GM19452 (cell line): ENCODE measurements at regions not wholly inside any gene's neighbourhood (a gene's known extent, or its start where the extent isn't known, plus 50 kb on each side); places are given as distances from the start of the nearest gene placed in this dataset.
"Not testable (repeated sequence)": the region's sequence is repeated elsewhere in the genome, so short reads cannot be mapped to it uniquely, and the experiment has no call there.

Experiments used
- ATAC-seq: cut with Tn5 transposase; IDR thresholded peaks from one replicate; pipeline ENCODE4 v1.9.1; 2021; ENCODE audit not compliant: unreplicated experiment

DNA sequence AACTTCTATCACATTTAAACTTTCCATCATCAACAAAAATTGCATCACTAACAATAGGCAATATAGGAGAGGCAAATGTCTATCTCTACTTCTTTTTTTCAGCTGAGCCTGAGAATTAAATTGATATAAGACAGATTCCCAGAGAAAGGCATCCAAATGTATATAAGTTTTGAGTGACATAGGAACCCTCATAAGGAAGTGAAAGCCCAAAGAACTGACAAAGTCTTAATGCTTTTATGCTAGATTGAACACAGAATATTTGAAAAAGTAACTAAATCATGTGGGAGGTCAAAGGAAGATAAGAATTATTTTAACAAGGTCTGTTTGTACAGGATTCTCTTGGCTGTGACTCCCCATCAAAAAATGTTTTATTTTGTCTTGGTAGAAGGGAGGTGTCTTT, 714.9 kb downstream of the GRXCR1 start:
- ATAC-seq, result no peak

DNA sequence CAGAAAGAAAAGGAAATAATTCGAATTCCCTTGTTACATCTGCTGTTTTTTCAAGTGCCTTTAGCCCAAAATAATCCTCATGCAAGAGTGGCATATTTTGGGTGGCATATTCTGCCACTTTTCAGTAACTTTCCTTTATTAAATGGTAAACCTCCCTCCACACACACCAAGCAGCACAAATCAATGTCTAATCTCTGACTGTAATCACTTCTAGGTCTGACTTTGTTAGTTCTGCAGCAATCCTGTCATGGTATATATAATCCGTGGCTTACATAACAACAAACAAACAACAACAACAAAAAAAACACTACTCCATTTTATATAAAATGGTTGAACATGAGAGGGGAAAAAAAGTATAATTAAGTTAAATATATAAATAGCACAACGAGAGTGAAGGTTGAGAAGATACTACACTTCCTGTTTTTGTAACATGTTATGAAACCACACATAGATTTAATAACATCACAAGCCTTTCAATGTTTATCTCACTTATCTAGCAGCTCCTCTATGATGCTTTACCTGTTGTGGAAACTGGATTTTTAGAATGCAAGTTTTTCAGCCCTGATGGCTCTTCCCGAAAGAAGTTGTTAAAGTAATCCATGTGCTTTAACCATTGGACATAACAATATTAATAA, 715.4 kb downstream of the GRXCR1 start:
- ATAC-seq, result no peak

DNA sequence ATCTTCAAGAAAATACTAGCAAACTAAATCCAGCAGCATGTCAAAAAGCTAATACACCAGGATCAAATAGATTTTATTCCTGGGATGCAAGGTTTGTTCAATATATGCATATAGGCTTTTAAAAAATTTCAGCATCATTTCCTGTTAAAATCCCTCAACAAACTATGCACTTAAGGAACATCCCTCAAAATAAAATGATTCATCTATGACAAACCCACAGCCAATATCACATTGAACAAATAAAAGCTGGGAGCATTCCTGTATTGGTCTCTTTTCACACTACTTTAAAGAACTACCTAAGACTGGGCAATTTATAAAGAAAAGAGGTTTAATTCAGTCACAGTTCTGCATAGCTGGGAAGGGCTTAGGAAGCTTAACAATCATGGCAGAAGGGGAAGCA, 726.7 kb downstream of the GRXCR1 start:
- no peak for ATAC-seq

DNA sequence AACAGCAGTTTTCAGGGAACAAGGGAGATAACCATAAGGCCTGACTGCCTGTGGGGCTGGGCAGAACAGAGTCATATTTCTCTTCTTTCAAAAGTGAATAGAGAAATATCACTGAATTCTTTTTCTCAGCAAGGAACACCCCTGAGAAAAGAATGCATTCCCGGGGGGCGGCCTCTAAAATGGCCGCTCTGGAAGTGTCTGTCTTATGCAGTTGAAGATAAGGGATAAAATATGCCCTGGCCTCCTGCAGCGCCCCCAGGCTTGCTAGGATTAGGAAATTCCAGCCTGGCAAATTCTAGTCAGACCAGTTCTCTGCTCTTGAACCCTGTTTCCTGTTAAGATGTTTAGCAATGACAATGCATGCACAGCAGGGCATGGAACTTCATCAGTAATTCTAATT, 745.4 kb downstream of the GRXCR1 start:
- ATAC-seq, result not testable (repeated sequence)

DNA sequence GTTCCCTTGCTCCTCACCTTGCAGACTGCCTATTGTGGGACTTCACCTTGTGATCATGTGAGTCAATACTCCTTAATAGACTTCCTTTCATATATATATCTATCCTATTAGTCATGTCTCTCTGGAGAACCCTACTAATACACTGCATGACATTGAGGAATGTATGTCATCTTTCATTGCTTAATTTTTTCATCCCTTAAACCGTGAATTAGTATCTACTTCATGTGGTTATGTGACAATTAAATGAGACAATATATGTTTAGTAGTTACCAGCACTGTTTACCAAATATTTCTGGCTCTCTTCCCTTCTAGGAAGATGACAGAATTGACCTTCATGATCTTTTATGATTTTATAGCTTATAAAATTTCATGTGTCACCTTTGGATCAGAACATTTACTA, 759.5 kb downstream of the GRXCR1 start:
- ATAC-seq, result no peak

DNA sequence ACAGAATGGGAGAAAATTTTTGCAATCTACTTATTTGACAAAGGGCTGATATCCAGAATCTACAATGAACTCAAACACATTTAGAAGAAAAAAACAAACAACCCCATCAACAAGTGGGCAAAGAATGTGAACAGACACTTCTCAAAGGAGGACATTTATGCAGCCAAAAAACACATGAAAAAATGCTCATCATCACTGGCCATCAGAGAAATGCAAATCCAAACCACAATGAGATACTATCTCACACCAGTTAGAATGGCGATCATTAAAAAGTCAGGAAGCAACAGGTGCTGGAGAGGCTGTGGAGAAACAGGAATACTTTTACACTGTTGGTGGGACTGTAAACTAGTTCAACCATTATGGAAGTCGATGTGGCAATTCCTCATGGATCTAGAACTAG, 767.0 kb downstream of the GRXCR1 start:
- ATAC-seq, result not testable (repeated sequence)

DNA sequence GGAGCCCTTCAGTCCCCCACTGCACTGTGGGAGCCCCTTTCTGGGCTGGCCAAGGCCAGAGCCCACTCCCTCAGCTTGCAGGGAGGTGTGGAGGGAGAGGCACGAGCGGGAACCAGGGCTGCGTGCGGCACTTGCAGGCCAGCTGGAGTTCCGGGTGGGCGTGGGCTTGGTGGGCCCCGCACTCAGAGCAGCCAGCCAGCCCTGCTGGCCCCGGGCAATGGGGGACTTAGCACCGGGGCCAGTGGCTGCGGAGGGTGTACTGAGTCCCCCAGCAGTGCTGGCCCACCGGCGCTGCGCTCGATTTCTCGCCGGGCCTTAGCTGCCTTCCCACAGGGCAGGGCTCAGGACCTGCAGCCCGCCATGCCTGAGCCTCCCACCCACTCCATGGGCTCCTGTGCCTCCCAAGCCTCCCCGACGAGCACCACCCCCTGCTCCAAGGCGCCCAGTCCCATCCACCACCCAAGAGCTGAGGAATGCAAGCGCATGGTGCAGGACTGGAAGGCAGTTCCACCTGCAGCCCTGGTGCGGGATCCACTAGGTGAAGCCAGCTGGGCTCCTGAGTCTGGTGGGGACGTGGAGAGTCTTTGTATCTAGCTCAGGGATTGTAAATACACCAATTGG, 776.2 kb downstream of the KCTD8 start:
- not testable (repeated sequence) for ATAC-seq

DNA sequence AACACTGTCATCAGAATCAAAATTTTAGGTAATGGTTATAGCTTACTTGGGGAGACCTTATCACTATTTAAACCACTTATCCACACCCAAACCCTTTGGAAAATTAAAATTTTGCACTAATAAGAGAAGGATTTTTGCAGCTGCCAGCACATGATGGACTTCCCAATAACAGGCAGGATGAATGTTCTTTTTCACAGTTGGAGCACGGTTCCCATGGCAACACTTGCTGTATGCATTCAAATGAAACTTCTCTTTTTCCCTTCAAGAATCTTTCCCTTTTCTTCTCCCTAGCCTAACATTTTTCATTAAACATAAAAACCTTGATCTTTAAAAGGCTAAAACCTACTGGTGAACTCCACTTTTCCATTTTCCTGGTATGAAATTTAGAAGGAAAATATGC, 768.2 kb downstream of the KCTD8 start:
- ATAC-seq, result no peak

DNA sequence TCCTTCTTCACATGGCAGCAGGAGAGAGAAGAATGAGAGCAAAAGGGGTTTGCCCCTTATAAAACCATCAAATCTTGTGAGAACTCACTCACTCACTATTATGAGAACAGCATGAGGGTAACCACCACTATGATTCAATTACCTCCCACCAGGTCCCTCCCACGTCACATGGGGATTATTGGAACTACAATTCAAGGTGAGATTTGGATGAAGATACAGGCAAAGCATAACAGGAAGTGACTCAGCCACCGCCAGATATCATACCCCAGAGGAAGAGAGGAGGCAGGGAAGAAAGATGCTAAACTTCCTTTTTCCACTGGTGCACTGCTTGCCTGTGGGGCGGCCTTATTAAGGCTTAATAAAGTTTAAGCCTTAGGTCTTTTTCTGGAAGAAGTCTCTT, 766.1 kb downstream of the KCTD8 start:
- ATAC-seq, result no peak

DNA sequence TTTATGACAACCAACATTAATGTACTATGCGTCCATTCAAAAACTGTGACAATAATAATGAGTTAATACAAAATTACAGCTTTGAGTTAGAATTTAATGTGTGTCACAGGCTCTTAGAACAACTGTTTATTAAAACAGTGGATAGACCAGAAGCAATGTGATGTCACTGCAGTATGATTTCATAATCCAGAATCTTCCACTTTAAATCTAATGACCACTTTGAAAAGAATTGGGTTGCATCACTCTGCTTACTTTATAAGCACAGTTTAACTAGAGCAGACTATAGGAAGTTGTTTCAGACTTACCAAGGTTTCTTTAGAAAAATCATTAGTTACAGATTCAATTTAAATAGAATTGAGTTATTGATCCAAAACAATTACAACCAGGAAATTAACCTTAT, 758.5 kb downstream of the KCTD8 start:
- no peak for ATAC-seq

DNA sequence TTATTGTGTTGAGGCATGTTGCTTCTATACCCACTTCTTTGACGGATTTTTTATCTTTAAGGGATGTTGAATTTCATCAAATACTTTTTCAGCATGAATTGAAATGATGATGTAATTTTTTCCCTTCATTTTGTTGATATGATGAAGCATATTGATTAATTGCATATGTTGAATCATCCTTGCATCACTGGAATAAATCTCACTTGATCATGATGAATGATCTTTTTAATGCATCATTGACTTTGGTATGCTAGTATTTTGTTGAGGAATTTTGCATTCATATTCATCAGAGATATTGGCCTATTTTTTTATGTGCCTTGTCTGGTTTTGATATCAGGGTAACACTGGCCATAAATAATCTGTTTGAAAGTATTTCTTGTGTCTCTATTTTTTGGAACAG, 754.7 kb downstream of the KCTD8 start:
- ATAC-seq, result no peak

DNA sequence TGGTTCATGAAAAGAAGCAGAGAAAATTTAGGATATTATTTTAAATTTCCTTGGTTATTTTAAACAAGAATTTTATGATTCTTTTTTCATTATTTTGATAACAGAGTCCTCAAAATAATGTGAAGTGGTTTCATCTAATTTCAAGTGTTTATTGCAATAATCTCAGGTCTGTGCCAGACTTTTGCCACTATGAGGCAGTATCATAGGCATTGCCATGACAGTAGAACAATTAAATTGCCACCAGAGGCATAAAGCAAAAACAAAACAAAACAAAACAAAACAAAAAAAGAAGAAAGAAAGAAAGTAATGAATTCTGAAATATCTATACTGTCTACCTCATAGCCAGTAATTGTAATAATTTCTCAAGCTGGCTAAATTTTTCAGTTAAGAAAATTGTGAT, 739.2 kb downstream of the KCTD8 start:
- no peak for ATAC-seq

DNA sequence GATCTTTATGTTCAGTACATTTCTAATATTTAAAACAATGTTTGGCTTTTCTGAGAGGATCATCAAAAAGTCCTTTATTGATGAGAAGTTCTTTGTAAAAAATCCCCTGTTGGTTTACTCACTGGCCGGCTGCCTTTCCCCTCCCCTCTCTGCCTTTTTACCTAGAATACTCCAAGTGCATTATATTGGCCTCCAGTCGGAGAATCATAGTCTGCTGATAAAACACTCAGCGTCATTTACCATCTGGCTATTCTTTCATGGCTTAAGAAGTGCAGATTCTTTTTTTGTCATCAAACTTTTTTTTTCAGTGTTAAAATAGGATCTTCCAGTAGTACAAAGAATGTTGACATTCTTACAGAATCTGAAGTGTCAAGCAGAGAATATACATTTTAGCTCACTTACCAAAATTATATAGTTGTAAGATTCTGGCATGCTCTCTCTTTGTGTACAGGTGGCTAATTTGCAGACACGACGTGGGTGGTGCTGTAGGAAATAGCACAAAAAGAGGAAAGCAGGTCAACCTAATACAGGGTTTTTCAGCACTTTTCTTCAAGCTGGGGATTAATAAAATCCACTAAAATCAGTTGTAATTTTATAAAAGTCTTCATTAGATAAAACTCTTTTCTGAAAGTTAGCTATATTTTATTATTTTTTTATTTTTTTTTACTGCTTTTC, 731.8 kb downstream of the KCTD8 start:
- no peak for ATAC-seq

DNA sequence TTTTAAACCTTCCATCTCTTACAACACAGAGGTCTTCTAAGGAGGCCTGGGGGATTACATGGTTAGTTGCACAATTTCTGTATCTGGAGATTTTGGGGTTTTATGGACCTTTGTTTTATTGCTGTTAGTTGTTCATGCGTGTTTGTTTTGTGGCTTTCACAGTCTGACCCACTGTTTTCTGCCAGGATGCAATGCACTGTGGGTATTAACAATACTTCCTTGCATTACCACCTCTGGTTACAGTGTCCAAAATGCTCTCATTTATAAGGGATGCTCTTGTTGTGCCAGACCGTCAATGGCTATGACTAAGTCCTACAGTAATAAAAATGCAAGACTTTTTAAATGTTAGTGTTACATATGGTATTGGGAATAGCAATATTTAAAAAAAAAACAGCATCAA, 730.2 kb downstream of the KCTD8 start:
- no peak for ATAC-seq

DNA sequence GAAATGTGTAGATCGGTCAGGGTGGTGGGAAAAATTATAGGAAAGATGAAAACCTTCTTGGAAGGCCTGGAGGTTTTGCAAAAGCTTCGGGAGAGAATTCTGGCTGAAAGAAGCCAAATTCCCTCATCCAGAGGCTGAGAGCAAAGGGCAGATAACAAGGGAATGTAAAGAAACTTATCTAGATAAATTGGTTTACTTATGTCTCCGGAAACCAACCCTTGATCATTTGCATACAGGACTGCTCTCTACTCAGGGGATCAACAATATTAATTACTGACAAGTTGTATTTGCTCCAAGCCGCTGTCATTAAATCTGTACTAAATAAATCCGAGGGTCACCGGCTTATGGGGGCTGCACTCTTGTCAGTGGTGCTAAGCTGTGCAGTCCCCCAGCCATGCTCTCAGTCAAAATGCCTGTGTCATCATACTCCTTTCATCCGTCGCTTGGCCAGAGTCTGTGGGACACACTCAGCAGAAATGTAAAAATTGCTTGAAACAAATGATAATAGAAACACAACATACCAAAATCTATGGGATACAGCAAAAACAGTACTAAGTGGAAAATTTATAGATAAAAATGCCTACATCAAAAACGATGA, 715.7 kb downstream of the KCTD8 start:
- no peak for ATAC-seq

DNA sequence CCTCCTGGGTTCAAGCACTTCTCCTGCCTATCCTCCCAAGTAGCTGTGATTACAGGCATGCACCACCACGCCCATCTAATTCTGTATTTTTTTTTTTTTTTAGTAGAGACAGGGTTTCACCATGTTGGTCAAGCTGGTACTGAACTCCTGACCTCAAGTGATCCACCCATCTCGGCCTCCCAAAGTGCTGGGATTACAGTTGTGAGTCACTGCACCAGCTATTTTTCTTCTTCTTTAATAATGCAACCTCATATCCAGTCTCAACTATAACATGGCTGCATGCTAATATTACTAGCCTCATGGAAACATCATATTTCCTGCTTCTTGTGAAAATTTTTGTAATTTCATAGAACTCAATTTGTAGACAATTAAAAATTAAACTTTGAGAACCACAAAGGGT, 706.5 kb downstream of the KCTD8 start:
- ATAC-seq, result no peak

DNA sequence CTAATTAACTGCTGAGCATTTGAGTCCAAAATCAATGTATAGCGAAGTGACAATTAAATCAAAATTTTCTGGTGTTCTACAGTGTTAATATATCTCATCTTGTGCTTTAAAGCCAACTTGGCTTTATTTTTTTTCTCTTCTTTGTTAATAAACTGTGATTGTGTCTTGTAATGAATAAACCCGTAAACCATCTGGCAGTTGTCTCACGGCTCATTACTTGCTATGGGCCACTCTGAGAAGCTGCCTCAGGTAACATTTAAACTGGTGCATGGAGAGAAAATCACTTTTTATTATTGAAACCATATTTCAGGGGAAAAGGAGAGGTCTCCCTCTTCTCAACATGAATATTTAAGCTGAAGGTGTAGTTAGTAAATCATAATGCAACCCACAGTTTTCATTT, 694.0 kb downstream of the KCTD8 start:
- no peak for ATAC-seq

DNA sequence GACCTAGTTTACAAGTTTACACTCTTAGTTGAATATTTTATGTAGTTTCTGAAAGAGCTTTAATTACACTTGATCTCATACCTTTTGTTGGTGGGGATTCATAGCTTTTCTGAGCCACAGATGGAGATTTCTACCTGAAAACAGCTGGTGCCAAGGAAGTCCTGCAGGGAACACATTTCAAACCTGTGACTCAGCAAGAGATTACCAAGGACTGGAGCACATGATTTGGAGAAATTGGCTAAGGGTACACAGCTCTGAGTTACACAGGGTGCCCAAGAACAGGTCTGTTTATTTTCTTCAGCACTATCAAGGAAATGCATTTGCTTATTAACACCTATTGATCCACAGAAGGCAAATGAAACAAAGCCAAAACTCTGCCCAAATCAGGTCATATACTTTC, 691.5 kb downstream of the KCTD8 start:
- no peak for ATAC-seq

DNA sequence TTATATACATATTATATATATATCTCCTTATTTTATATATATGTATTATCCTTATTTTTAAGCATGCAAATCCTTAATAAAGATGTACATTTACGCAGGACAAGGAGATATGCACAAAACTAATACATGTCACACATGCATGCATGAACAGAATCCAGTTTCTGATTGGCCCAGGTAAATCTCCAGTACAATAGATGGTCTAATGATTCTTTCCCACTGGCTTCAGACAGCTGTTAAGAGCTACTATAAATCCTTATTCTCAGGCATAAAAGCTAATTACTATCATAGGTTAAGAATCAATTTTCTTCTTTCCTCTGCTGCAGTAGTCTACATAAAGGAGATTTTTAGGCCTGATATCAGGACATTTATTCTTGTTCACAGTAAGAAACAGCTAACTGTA, 689.8 kb downstream of the KCTD8 start:
- no peak for ATAC-seq

DNA sequence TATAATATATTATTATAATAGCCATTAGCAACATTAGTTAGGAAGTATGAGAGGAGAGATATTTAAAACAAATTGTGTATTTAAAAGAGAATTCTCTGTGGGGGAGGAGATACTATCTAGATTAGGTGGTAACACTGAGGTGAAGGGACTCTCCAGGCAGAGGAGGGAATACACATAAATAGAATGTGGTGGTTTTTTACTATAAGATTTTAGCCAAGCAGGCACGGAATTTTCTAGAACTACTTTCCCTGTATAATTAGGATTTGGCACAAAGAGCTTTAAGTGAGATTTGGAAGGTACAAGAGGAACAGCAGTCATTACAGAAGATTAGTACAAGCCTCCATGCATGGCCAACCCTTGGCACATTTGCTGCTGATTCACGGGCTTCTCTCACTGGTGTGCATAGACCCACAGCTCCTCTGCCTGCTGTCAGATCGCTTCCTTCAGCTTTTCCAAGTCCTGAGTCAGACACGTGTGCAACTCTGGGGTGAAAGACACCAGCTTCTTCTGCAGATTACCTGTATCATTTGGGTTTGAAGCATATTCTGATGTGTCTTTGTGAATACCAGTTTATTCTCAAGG, 685.5 kb downstream of the KCTD8 start:
- ATAC-seq, result peak; percentile 57

DNA sequence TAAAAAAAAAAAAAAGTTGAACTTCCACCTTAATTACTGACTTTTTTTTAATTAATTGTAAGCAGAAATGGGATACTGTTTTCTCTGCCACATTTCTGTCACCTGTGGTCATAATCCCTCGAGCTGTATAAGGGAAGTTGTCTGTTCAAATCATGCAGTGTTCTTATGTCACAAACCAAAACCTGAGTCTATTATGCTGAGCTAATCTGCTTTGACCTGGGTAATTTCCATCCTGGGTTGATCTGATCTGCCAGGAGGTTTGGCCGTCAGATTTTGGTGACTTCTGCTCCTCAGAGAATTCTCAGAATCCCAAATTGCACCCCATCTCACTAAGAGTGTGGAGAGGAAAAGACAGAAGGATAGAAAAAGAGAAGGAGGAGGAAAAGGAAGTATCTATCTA, 683.1 kb downstream of the KCTD8 start:
- no peak for ATAC-seq

DNA sequence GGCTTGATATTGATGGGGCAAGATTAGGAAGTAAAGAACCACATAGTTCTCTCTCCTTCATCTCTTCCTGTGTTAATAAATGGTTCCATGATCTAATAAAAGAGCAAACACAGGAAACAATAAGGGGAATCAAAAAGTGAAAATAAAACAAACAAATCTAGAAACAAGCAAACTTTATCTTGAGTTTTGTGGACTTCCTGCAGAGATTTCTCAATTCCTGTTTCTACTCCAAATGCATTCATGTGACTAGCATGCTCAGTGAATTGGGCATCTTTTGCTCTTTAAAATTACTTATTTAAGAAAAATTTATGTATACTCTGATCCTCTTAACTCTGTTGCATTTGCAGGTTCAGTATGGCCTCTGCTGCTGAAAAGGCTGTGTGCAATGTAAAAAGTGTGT, 682.0 kb downstream of the KCTD8 start:
- ATAC-seq, result peak; percentile 40
